GM23338 (cell line): ENCODE measurements at regions not wholly inside any gene's neighbourhood (a gene's known extent, or its start where the extent isn't known, plus 50 kb on each side); places are given as distances from the start of the nearest gene placed in this dataset.

Experiments used
- ATAC-seq: fragments of 200-7000 bp; cut with Tn5 transposase; 3 replicates; pipeline ENCODE4 v1.9.1; 2020
- DNase-seq: peaks from one replicate; pipeline ENCODE4 v3.0.0-alpha.2; 2015; ENCODE audit warnings: low spot score
- H2AFZ ChIP-seq: fragments of 200-600 bp; sonication (generic); 2 replicates; pipeline ENCODE4 v1.8.0; 2016; ENCODE audit warnings: antibody characterized with exemption, mild to moderate bottlenecking, moderate library complexity
- H3F3A ChIP-seq: fragments of 200-600 bp; sonication (generic); replicated peaks from 2 replicates; pipeline ENCODE4 v1.8.0; 2017; ENCODE audit warnings: antibody characterized with exemption, mixed run types, low read depth
- H3K27ac ChIP-seq: fragments of 200-600 bp; sonication (generic); 2 replicates; pipeline ENCODE4 v1.6.1; 2016; ENCODE audit warnings: low read depth
- H3K27me3 ChIP-seq: fragments of 200-600 bp; sonication (generic); 2 replicates; pipeline ENCODE4 v1.8.0; 2016; ENCODE audit warnings: mild to moderate bottlenecking, mixed run types, moderate library complexity; ENCODE audit not compliant: insufficient read depth
- H3K36me3 ChIP-seq: fragments of 200-600 bp; sonication (generic); 2 replicates; pipeline ENCODE4 v1.8.0; 2016; ENCODE audit warnings: mild to moderate bottlenecking; ENCODE audit not compliant: insufficient read depth
- H3K4me1 ChIP-seq: fragments of 200-600 bp; sonication (generic); 2 replicates; pipeline ENCODE4 v1.8.0; 2016; ENCODE audit warnings: mild to moderate bottlenecking, moderate library complexity; ENCODE audit not compliant: insufficient read depth
- H3K4me2 ChIP-seq: fragments of 200-600 bp; sonication (generic); 2 replicates; pipeline ENCODE4 v1.7.1; 2017; ENCODE audit warnings: mixed run types
- H3K4me3 ChIP-seq: fragments of 200-600 bp; sonication (generic); 2 replicates; pipeline ENCODE4 v1.6.1; 2016; ENCODE audit warnings: mixed run types
- H3K79me2 ChIP-seq: fragments of 200-600 bp; sonication (generic); replicated peaks from 2 replicates; pipeline ENCODE4 v1.8.0; 2017; ENCODE audit warnings: mild to moderate bottlenecking; ENCODE audit not compliant: insufficient read depth
- H3K9me2 ChIP-seq: fragments of 200-600 bp; sonication (generic); 2 replicates; pipeline ENCODE4 v1.8.0; 2017; ENCODE audit not compliant: insufficient read depth
- H4K20me1 ChIP-seq: fragments of 200-600 bp; sonication (generic); replicated peaks from 2 replicates; pipeline ENCODE4 v1.8.0; 2017; ENCODE audit warnings: mild to moderate bottlenecking; ENCODE audit not compliant: insufficient read depth
- H3K27ac Mint-ChIP-seq: 2 replicates; pipeline ENCODE4 v1.8.0; 2020; ENCODE audit warnings: inconsistent platforms, mild to moderate bottlenecking, moderate library complexity, mixed read lengths
- H3K27me3 Mint-ChIP-seq: 3 replicates; pipeline ENCODE4 v1.8.0; 2022; ENCODE audit warnings: low read depth, mild to moderate bottlenecking, moderate library complexity, mixed read lengths, inconsistent platforms; ENCODE audit not compliant: insufficient read depth, poor library complexity
- H3K36me3 Mint-ChIP-seq: 3 replicates; pipeline ENCODE4 v1.8.0; 2021; ENCODE audit warnings: low read depth, mild to moderate bottlenecking, inconsistent platforms, moderate library complexity, mixed read lengths
- H3K4me1 Mint-ChIP-seq: 3 replicates; pipeline ENCODE4 v1.8.0; 2020; ENCODE audit warnings: mild to moderate bottlenecking, inconsistent platforms, mixed read lengths
- H3K4me3 Mint-ChIP-seq: 3 replicates; pipeline ENCODE4 v1.8.0; 2021; ENCODE audit warnings: moderate library complexity, mild to moderate bottlenecking, inconsistent platforms, mixed read lengths
- H3K9me3 Mint-ChIP-seq: 3 replicates; pipeline ENCODE4 v1.8.0; 2020; ENCODE audit warnings: moderate library complexity, mild to moderate bottlenecking, inconsistent platforms, mixed read lengths
- CREB1 ChIP-seq: fragments of 250-450 bp; sonication (Bioruptor Pico); IDR thresholded peaks from 2 replicates; pipeline ENCODE4 v1.5.0; 2020; ENCODE audit warnings: low read depth, mild to moderate bottlenecking, moderate library complexity
- EZH2phosphoT487 ChIP-seq: fragments of 200-600 bp; sonication (generic); IDR thresholded peaks from one replicate; pipeline ENCODE4 v1.8.1; 2018; ENCODE audit warnings: antibody characterized with exemption; ENCODE audit not compliant: unreplicated experiment
- JUNB ChIP-seq: IDR thresholded peaks from one replicate; pipeline ENCODE4 v1.6.1; 2016; ENCODE audit warnings: antibody characterized with exemption; ENCODE audit not compliant: unreplicated experiment
- NANOG ChIP-seq: IDR thresholded peaks from 2 replicates; pipeline ENCODE4 v1.6.1; 2016; ENCODE audit warnings: antibody characterized with exemption, borderline replicate concordance
- POLR2AphosphoS5 ChIP-seq: IDR thresholded peaks from 2 replicates; pipeline ENCODE4 v1.6.1; 2016; ENCODE audit warnings: antibody characterized with exemption, low read depth
- ZNF114 ChIP-seq: fragments of 250-450 bp; sonication (Bioruptor Pico); IDR thresholded peaks from 2 replicates; pipeline ENCODE4 v1.5.0; 2020; ENCODE audit warnings: mild to moderate bottlenecking, moderate library complexity
- ZNF331 ChIP-seq: fragments of 250-450 bp; sonication (Bioruptor Pico); IDR thresholded peaks from 2 replicates; pipeline ENCODE4 v1.5.0; 2020; ENCODE audit warnings: low read depth, mild to moderate bottlenecking, moderate library complexity
- ZNF462 ChIP-seq: fragments of 250-450 bp; sonication (Bioruptor Pico); IDR thresholded peaks from 2 replicates; pipeline ENCODE4 v1.5.0; 2020; ENCODE audit warnings: mild to moderate bottlenecking, moderate library complexity
- TF ChIP-seq, protein P1 (sequence below), 2 experiments: fragments of 200-600 bp in 1 of 2; sonication (generic) in 1 of 2; conservative IDR thresholded peaks; 2 replicates each; pipeline versions ENCODE4 v1.5.1 to v1.6.1; 2016 to 2017; ENCODE audit warnings: antibody characterized with exemption in 2 of 2, low read depth in 2 of 2, mild to moderate bottlenecking in 2 of 2, moderate library complexity in 1 of 2

GRCh38 chr6:87902383-87902782 is 145.3 kb upstream of the SPACA1 start:
- no peaks in the 10 kb centered on the region for H4K20me1 ChIP-seq
- H3K9me2 ChIP-seq, result no peaks in the 10 kb centered on the region
- no peak overlapping the region for H3K27ac ChIP-seq
- no peaks in the 10 kb centered on the region for H3F3A ChIP-seq
- H3K36me3 ChIP-seq, result no peaks in the 10 kb centered on the region
- ATAC-seq (no peak), DNase-seq (no peak)
- Mint-ChIP-seq H3K27me3 (peaks cover 2% of the 10 kb centered on the region), H3K27ac (no peak overlapping the region), H3K9me3 (no peaks in the 10 kb centered on the region), H3K36me3 (no peaks in the 10 kb centered on the region), H3K4me3 (no peak overlapping the region), H3K4me1 (peaks cover 55% of the 10 kb centered on the region)
- H3K4me1 ChIP-seq, result peaks cover 41% of the 10 kb centered on the region
- H3K27me3 ChIP-seq, result no peaks in the 10 kb centered on the region
- no peaks in the 10 kb centered on the region for H3K79me2 ChIP-seq
- TF ChIP-seq, protein P1, sequence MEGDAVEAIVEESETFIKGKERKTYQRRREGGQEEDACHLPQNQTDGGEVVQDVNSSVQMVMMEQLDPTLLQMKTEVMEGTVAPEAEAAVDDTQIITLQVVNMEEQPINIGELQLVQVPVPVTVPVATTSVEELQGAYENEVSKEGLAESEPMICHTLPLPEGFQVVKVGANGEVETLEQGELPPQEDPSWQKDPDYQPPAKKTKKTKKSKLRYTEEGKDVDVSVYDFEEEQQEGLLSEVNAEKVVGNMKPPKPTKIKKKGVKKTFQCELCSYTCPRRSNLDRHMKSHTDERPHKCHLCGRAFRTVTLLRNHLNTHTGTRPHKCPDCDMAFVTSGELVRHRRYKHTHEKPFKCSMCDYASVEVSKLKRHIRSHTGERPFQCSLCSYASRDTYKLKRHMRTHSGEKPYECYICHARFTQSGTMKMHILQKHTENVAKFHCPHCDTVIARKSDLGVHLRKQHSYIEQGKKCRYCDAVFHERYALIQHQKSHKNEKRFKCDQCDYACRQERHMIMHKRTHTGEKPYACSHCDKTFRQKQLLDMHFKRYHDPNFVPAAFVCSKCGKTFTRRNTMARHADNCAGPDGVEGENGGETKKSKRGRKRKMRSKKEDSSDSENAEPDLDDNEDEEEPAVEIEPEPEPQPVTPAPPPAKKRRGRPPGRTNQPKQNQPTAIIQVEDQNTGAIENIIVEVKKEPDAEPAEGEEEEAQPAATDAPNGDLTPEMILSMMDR (conservative IDR thresholded peaks at IDR 0.05; ENCODE audit: low read depth in 2 of 2), result no peak
- no peak for TF ChIP-seq CREB1
- TF ChIP-seq ZNF331 (CRISPR knock-in tag), result no peak
- TF ChIP-seq EZH2phosphoT487, result no peak
- TF ChIP-seq NANOG, result no peak
- TF ChIP-seq POLR2AphosphoS5, result no peak
- TF ChIP-seq ZNF462 (CRISPR knock-in tag), result no peak
- no peak for TF ChIP-seq ZNF114 (CRISPR knock-in tag)
- no peak for TF ChIP-seq JUNB
- H3K4me3 ChIP-seq, result no peak overlapping the region
- H3K4me2 ChIP-seq, result no peak overlapping the region
- H2AFZ ChIP-seq, result no peak overlapping the region
